Spinal cord (tissue), 10 donors: ENCODE measurements at regions not wholly inside any gene's neighbourhood (a gene's known extent, or its start where the extent isn't known, plus 50 kb on each side); places are given as distances from the start of the nearest gene placed in this dataset. TPM values are rescaled to one million over a fixed set of nuclear protein-coding genes. Genes with fewer than 3 reads are reported as not detected.
"Not testable (repeated sequence)": the region's sequence is repeated elsewhere in the genome, so short reads cannot be mapped to it uniquely, and the experiment has no call there.

Source experiments
- DNase-seq, 6 donors: peaks; one replicate each; pipeline versions ENCODE4 v3.0.0 to v3.0.0-alpha.2; 2013 to 2015; ENCODE audit warnings: low spot score in 6 of 6, low read depth in 4 of 6
- H3K27ac ChIP-seq: one replicate; pipeline ENCODE4 v1.5.1; 2013; ENCODE audit warnings: low read depth, low read length, control low read depth
- H3K27me3 ChIP-seq: one replicate; pipeline ENCODE4 v1.6.1; 2013; ENCODE audit warnings: low read length; ENCODE audit not compliant: control insufficient read depth, insufficient read depth
- H3K36me3 ChIP-seq: one replicate; pipeline ENCODE4 v1.6.1; 2013; ENCODE audit warnings: low read length; ENCODE audit not compliant: control insufficient read depth, insufficient read depth
- H3K4me1 ChIP-seq: one replicate; pipeline ENCODE4 v1.6.1; 2013; ENCODE audit warnings: low read length; ENCODE audit not compliant: control insufficient read depth, insufficient read depth
- H3K4me3 ChIP-seq: one replicate; pipeline ENCODE4 v1.5.1; 2013; ENCODE audit warnings: low read depth, low read length, control low read depth
- H3K9me3 ChIP-seq: one replicate; pipeline ENCODE4 v1.6.1; 2013; ENCODE audit warnings: low read length; ENCODE audit not compliant: control insufficient read depth, insufficient read depth
- WGBS: methylation state at CpG from one replicate; pipeline ENCODE4 v1.1.5; 2013; ENCODE audit warnings: missing lambda C conversion rate; ENCODE audit not compliant: insufficient coverage; 5-methylcytosine and 5-hydroxymethylcytosine counted together
- small RNA-seq: library from RNA; depleted of rRNA; stranded (forward); fragments of <200 nt; gene quantifications from one replicate; pipeline ENCODE3, GENCODE V24; 2014; ENCODE audit warnings: low replicate concordance
- donor health status: healthy.

- not testable (repeated sequence) for DNase-seq, H3K4me3 ChIP-seq
- WGBS = no CpG with 5 or more reads among the region's 2 CpGs
Observed at GRCh38 chr2:131844044-131844443, 316.4 kb downstream of the CCDC74A start.

GRCh38 chr2:131856202-131856601, 305.6 kb downstream of the ANKRD30BL start:
- H3K27ac ChIP-seq, H3K27me3 ChIP-seq, DNase-seq, H3K9me3 ChIP-seq, H3K4me3 ChIP-seq, H3K4me1 ChIP-seq, H3K36me3 ChIP-seq: not testable (repeated sequence)
- WGBS = no CpG with 5 or more reads among the region's 1 CpG

More at GRCh38 chr2:131844044-131844443, 316.4 kb downstream of the CCDC74A start:
- not testable (repeated sequence) for H3K36me3 ChIP-seq, H3K9me3 ChIP-seq, H3K27ac ChIP-seq, H3K27me3 ChIP-seq, H3K4me1 ChIP-seq

GRCh38 chr2:131858197-131858596, 303.6 kb downstream of the ANKRD30BL start:
- not testable (repeated sequence) for H3K9me3 ChIP-seq, H3K27me3 ChIP-seq, H3K27ac ChIP-seq, H3K36me3 ChIP-seq, H3K4me1 ChIP-seq, H3K4me3 ChIP-seq
- no CpG with 5 or more reads among the region's 3 CpGs for WGBS
- DNase-seq = peak in 3 of 6 donors; percentile 6 to 75 (median 22)

Small RNA genes lying in the stretch of these regions (small RNA-seq; reads per million reads assigned to genes)
- gene RNU6-617P = not detected
